GM10266 (cell line): ENCODE measurements at regions not wholly inside any gene's neighbourhood (a gene's known extent, or its start where the extent isn't known, plus 50 kb on each side); places are given as distances from the start of the nearest gene placed in this dataset.

Source experiments
- DNase-seq: peaks from one replicate; pipeline ENCODE4 v3.0.0; 2012; ENCODE audit errors: extremely low spot score
- CTCF ChIP-seq: IDR thresholded peaks from 2 replicates; pipeline ENCODE4 v1.5.1; 2012; ENCODE audit warnings: mild to moderate bottlenecking, low read depth; ENCODE audit not compliant: control insufficient read depth, insufficient read depth; ENCODE audit errors: missing control alignments

DNA sequence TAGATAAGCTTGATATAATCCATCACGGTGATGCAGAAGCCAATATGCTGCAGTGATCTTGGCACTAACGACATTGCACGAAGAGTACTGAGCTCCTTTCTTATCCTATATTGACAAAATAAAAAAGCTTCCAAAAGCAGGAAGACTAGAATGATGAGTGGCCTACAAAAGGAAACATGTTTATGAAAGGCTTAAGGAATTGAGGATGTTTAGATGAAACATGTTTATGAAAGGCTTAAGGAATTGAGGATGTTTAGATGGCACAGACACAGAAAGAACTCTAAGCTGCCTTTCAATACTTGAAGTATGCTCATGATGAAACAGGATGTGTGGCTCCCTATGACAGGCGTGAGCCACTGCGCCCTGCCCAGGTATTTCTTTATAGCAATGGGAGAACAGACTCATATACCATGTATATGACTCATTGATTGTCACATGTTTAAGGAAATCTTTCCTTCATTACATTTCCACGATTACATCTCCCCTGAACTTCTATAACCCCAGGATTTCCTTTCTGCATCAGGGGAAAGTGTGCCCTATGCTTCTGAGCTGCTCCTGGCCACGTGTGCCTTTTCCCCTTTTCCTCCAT, 690.8 kb upstream of the ARGLU1 start:
- no peak for TF ChIP-seq CTCF
- DNase-seq = no peak

GRCh38 chr13:107254392-107254791, 686.5 kb upstream of the ARGLU1 start:
- DNase-seq = no peak
- TF ChIP-seq CTCF = no peak

DNA sequence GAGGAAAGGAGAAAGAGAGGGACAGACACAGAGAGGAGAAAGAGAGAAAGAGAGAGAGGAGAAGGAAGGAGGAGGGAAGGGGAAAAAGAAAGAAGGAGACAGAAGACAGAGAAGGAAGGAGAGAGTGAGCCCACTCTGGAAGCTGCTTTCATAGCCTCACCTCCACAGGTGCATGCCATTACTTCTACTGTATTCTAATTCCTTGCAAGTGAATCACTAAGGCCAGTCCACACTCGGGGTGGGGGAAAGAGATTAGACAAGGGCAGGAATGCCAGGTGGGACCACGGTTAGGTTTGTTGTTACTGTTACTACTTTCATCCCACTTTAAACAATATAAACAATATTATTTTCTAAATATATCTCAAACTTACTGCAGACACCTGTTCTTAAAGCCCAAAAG, 684.5 kb upstream of the ARGLU1 start:
- no peak for DNase-seq
- TF ChIP-seq CTCF = no peak

GRCh38 chr13:107252021-107252420, 684.1 kb upstream of the ARGLU1 start:
- TF ChIP-seq CTCF = no peak
- no peak for DNase-seq

DNA sequence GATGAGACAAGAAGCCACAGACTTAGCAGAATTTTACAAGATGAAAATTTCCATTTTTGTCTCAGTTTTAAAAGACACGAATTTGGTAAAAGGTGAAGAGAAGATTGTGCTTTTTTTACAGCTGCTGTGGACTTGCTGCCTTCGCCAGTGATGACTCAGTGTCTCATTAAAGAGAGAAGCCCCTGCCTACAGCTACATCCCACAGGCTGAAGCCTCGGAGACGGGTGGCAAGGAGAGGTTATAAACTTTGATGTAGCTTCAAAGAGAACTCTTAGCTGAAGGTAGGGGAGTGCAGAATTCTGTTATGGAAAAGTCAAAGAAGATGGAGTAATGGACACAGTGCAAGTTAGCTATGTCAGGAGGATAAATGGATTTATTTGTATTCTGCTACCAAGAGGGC, 683.4 kb upstream of the ARGLU1 start:
- DNase-seq = no peak
- TF ChIP-seq CTCF = no peak

DNA sequence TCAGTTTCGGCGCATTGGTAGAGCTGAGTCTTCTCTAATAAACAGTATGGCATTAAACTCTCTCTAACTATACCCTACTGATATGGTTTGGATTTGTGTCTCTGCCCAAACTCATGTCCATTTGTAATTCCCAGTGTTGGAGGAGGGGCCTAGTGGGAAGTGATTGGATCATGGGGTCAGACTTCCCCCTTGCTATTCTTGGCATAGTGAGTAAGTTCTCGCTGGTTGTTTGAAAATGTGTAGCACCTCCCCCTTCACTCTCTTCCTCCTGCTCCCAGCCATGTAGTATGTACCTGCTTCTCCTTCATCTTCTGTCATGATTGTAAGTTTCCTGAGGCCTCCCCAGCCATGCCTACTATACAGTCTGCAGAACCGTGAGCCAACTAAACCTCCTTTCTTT, 682.7 kb upstream of the ARGLU1 start:
- no peak for DNase-seq
- no peak for TF ChIP-seq CTCF

DNA sequence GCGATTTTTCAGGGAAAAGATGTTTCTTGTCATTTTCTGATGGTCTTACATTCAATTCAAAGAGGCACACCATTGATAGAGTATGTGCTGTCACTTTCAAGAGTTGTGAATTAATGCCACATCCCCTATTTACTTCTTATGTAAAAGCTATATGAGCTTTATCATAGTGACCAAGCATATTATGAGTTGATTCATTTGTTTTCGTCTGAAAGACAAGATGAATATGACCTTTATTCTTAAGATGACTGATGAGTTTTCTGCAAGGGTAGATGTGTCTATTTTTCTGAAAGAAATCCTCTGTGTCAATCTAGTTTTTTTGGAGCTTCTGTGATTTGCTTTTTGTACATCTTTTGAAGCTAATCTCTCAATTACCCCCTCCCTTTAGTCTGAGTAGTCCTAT, 676.3 kb upstream of the ARGLU1 start:
- no peak for TF ChIP-seq CTCF
- DNase-seq = no peak
